MCF 10A (cell line): ENCODE measurements at regions not wholly inside any gene's neighbourhood (a gene's known extent, or its start where the extent isn't known, plus 50 kb on each side); places are given as distances from the start of the nearest gene placed in this dataset.

Source experiments
- BruUV-seq: library from RNA; stranded (reverse); fragments of 400-500 nt; replicated peaks from 2 replicates; lab custom pipeline; 2021; lab: Mats Ljungman, UMichigan
- CTCF ChIA-PET: fragments of 300-600 bp; sonication (Branson Sonifier 250); formaldehyde crosslinking; extraction: SDS; loops from one replicate; lab custom pipeline; 2021; ENCODE audit warnings: antibody characterized with exemption, inconsistent platforms; lab: Yijun Ruan, JAX
- POLR2A ChIA-PET: fragments of 300-600, 350-650 bp; sonication (Branson Sonifier 250); formaldehyde crosslinking; extraction: SDS; loops from one replicate; lab custom pipeline; 2020; ENCODE audit warnings: antibody characterized with exemption, inconsistent platforms; lab: Yijun Ruan, JAX
- DNase-seq: peaks from one replicate; pipeline ENCODE4 v3.0.0-alpha.2; 2018; ENCODE audit not compliant: unreplicated experiment
- H3K27ac Mint-ChIP-seq: one replicate; pipeline ENCODE4 v1.8.0; 2022; ENCODE audit warnings: mild to moderate bottlenecking, low read depth, mixed read lengths; ENCODE audit not compliant: unreplicated experiment
- H3K27me3 Mint-ChIP-seq: one replicate; pipeline ENCODE4 v1.8.0; 2022; ENCODE audit warnings: mixed read lengths; ENCODE audit not compliant: insufficient read depth, unreplicated experiment
- H3K36me3 Mint-ChIP-seq: one replicate; pipeline ENCODE4 v1.8.0; 2022; ENCODE audit warnings: mild to moderate bottlenecking, moderate library complexity, mixed read lengths; ENCODE audit not compliant: insufficient read depth, unreplicated experiment
- H3K4me1 Mint-ChIP-seq: one replicate; pipeline ENCODE4 v1.8.0; 2022; ENCODE audit warnings: mixed read lengths; ENCODE audit not compliant: insufficient read depth, unreplicated experiment
- H3K4me3 Mint-ChIP-seq: one replicate; pipeline ENCODE4 v1.8.0; 2022; ENCODE audit warnings: mild to moderate bottlenecking, moderate library complexity, mixed read lengths; ENCODE audit not compliant: unreplicated experiment
- H3K9me3 Mint-ChIP-seq: one replicate; pipeline ENCODE4 v1.8.0; 2022; ENCODE audit warnings: mixed read lengths; ENCODE audit not compliant: unreplicated experiment
- CTCF ChIP-seq: fragments of 200-600 bp; IDR thresholded peaks from one replicate; pipeline ENCODE4 v1.8.0; 2022; ENCODE audit warnings: antibody characterized with exemption, mild to moderate bottlenecking; ENCODE audit not compliant: unreplicated experiment
- intact Hi-C: fragments of 100-400 bp; cut with micrococcal nuclease; formaldehyde crosslinking; loops from 2 replicates; pipeline ENCODE4 v1.14.1; 2022

GRCh38 chr2:579961-580360 is 97.2 kb downstream of the TMEM18 start:
- Mint-ChIP-seq H3K27me3 (no peaks in the 10 kb centered on the region), H3K4me3 (no peak overlapping the region), H3K27ac (no peak overlapping the region), H3K9me3 (no peaks in the 10 kb centered on the region), H3K4me1 (peaks cover 8% of the 10 kb centered on the region), H3K36me3 (no peaks in the 10 kb centered on the region)
- TF ChIP-seq CTCF: no peak
- intact Hi-C loops: no loop called here
- CTCF ChIA-PET: no interaction called here
- BruUV-seq: no TSS peak
- DNase-seq: no peak
- POLR2A ChIA-PET: interaction anchor here (0.7 kb wide), 1 partner anchor 23 kb away, joined by 3 read pairs; no protein-coding TSS in a partner anchor

- CTCF ChIA-PET: interaction anchor here (0.6 kb wide), 1 partner anchor 657 kb away, joined by 3 read pairs; no protein-coding TSS in a partner anchor
Measured at GRCh38 chr2:579351-579886, 97.8 kb downstream of the TMEM18 start.

GRCh38 chr2:576292-576691 is 100.9 kb downstream of the TMEM18 start:
- no peak overlapping the region for H3K27ac Mint-ChIP-seq
- CTCF ChIA-PET: interaction anchor here (0.9 to 1.8 kb wide), 3 partner anchors 8 to 47 kb away, joined by 3 to 4 read pairs (median 3); no protein-coding TSS in a partner anchor
- no TSS peak for BruUV-seq
- TF ChIP-seq CTCF: no peak
- peaks cover 8% of the 10 kb centered on the region for H3K9me3 Mint-ChIP-seq
- intact Hi-C loops: no loop called here
- no peak for DNase-seq
- H3K36me3 Mint-ChIP-seq: no peaks in the 10 kb centered on the region
- H3K27me3 Mint-ChIP-seq: no peaks in the 10 kb centered on the region
- no peak overlapping the region for H3K4me3 Mint-ChIP-seq
- POLR2A ChIA-PET: interaction anchor here (1.1 to 2.7 kb wide), 2 partner anchors 8 to 286 kb away, joined by 3 to 12 read pairs; no protein-coding TSS in a partner anchor
- peaks cover 9% of the 10 kb centered on the region for H3K4me1 Mint-ChIP-seq

More at GRCh38 chr2:579351-579886, 97.8 kb downstream of the TMEM18 start:
- no peak for DNase-seq
- BruUV-seq: no TSS peak
- TF ChIP-seq CTCF: no peak
- Mint-ChIP-seq H3K27me3 (no peaks in the 10 kb centered on the region), H3K4me3 (no peak overlapping the region), H3K27ac (no peak overlapping the region), H3K4me1 (peaks cover 9% of the 10 kb centered on the region), H3K9me3 (no peaks in the 10 kb centered on the region), H3K36me3 (no peaks in the 10 kb centered on the region)
- POLR2A ChIA-PET: interaction anchor here (0.7 to 1.1 kb wide), 2 partner anchors 10 to 23 kb away, joined by 3 read pairs; no protein-coding TSS in a partner anchor
- intact Hi-C loops: no loop called here

- Mint-ChIP-seq H3K27me3 (no peaks in the 10 kb centered on the region), H3K9me3 (peaks cover 8% of the 10 kb centered on the region), H3K27ac (no peak overlapping the region), H3K4me1 (peaks cover 9% of the 10 kb centered on the region), H3K36me3 (no peaks in the 10 kb centered on the region), H3K4me3 (no peak overlapping the region)
- ChIA-PET CTCF (interaction anchor here (0.9 to 1.0 kb wide), 2 partner anchors 12 to 46 kb away, joined by 3 read pairs; no protein-coding TSS in a partner anchor), POLR2A (interaction anchor here (1.1 to 2.7 kb wide), 2 partner anchors 8 to 285 kb away, joined by 3 to 12 read pairs; no protein-coding TSS in a partner anchor)
- intact Hi-C loops: no loop called here
- no peak for TF ChIP-seq CTCF
- peak; percentile 3 for DNase-seq
- BruUV-seq: no TSS peak
Measured at GRCh38 chr2:575727-576236, 101.4 kb downstream of the TMEM18 start.
